ENCODE measurements at regions not wholly inside any gene's neighbourhood (a gene's known extent, or its start where the extent isn't known, plus 50 kb on each side); places are given as distances from the start of the nearest gene placed in this dataset.
A peak's percentile ranks its signal among the peaks of the same experiment; 100 is the strongest.
"Not testable (repeated sequence)": the region's sequence is repeated elsewhere in the genome, so short reads cannot be mapped to it uniquely, and the experiment has no call there.

DNA sequence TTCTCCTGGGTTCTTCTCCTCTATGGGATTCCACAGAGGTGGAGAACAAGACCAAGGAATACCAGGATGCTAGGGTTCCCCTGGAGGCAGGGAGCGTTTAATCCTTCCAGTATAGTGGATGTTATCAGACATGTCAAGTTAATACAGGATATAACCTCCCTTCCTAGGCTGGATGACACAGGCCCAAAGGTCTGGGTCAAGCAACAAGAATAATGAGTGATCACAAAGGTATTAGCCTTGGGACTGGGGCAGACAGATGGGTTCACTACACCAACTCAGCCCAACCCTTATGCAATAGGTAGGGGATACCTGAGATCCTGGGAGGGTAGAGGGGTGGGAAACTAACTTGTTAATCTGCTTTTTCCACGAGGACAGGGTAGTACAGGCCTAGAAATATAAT, 690.3 kb downstream of the HTR1B start:
- DNase-seq (ENCODE audit: low spot score), result no peak

DNA sequence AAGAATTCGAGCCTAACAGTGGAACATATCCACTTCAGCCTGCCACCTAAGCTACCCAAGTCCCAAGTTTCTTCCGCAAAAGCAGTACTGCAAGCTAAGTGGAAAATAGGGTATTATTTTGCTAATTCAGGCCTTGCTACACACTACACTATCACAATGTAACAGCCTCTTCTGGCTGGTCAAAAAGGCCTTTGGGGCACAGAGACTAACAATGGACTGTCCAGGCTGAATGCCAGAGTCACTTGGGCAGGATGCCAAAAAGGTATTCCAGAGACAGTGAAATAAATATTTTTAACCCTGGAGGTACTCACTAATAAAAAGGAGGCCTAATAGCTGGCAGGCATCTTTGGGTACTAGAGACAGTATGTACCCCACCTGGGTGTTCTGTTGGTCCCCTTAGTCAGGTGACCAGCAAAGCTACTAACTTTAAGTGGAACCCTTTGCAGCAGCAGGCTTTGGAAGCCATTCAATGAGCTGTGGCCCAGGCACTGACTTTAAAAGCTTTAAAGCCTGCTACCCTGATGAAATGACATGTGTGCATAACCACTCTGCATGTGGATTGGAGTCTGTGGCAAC, 692.1 kb downstream of the HTR1B start:
- no peak for DNase-seq (ENCODE audit: low spot score)

DNA sequence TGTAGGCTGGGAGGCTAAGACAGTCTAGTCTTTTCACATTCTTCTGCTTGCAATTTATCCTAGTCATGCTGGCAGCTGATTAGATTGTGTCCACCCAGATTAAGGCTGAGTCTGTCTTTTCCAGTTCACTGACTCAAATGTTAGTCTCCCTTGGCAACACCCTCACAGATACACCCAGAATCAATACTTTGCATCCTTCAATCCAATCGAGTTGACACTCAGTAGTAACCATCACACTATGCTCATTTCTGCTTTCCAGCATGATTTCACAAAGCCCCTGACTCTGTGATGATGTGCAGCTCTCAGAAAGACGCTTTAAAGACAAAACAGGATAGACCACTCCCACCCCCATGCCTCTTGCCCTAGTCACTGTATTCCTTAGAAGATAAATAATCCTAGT, 693.0 kb downstream of the HTR1B start:
- DNase-seq (ENCODE audit: low spot score), result no peak

DNA sequence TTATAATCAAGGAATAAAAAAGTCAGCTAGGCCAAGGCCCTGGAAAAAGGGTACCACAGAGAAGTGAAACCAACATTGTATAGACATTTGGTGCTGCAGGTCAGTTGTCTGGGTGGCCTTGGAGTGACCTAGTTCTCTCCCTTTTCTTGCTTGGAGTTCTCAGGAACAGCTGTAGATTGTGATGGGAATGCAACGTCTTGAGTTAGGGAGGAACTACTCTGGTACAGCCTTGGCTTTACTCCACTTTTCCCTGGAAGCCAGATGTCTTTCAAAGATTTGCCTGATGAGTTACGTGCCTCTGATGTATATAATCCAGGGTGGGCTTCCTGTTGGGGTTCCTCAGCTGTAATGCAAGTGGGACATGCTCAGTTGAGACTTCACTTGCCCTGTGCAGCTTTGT, 694.7 kb downstream of the HTR1B start:
- no peak for DNase-seq (ENCODE audit: low spot score)

DNA sequence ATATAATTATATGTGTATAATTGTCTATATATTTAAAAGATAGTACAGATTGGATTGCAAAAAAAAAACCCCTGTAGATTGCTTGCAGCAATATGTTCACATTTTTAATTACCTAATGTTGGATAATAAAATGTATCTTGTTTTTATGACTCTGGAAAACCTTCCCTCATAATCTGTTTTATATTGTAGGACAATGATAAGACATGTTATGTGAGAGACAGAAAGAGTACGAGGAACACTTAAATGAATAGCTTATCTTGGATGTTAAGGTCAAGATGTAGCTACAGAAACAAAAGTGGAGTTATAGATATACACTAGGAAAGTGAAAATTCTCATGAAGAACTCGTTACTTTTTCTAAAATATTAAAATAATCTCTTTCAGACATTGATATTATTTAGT, 691.6 kb upstream of the IMPG1 start:
- no peak for DNase-seq (ENCODE audit: low spot score)

DNA sequence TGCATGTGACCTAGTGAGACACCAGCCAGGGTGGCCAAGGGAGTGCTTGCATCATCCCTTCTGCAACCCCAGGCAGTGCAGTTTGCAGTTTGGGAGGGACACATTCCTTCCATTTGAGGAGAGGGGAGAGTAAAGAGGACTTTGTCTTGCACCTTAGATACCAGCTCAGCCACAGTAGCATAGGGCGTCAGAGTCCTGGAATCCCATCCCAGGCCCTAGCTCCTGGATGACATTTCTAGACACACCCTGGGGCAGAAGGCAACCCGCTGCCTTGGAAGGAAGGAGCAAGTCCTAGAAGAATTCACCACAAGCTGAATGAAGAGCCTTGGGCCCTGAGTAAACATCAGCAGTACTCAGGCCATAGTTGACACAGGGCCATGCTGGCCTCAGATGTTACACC, 680.4 kb upstream of the IMPG1 start:
- DNase-seq (ENCODE audit: low spot score), result no peak

DNA sequence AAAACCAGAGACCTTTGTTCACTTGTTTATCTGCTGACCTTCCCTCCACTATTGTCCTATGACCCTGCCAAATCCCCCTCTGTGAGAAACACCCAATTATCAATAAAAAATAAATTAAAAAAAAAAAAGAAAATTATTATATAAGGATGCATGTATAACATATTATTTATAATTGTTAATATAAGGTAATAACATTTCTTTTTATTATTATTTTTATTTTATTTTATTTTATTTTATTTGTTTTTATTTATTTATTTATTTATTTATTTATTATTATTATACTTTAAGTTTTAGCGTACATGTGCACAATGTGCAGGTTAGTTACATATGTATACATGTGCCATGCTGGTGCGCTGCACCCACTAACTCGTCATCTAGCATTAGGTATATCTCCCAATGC, 672.9 kb upstream of the IMPG1 start:
- DNase-seq (ENCODE audit: low spot score), result not testable (repeated sequence)

DNA sequence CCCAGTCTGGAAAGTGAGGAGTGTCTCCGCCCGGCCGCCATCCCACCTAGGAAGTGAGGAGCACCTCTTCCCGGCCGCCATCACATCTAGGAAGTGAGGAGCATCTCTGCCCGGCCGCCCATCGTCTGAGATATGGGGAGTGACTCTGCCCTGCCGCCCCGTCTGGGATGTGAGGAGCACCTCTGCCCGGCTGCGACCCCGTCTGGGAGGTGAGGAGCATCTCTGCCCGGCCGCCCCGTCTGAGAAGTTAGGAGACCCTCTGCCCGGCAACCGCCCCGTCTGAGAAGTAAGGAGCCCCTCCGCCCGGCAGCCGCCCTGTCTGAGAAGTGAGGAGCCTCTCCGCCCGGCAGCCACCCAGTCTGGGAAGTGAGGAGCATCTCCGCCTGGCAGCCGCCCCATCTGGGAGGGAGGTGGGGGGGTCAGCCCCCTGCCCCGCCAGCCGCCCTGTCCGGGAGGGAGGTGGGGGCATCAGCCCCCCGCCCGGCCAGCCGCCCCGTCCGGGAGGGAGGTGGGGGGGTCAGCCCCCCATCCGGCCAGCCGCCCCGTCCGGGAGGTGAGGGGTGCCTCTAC, 671.8 kb upstream of the IMPG1 start:
- DNase-seq (ENCODE audit: low spot score), result not testable (repeated sequence)

DNA sequence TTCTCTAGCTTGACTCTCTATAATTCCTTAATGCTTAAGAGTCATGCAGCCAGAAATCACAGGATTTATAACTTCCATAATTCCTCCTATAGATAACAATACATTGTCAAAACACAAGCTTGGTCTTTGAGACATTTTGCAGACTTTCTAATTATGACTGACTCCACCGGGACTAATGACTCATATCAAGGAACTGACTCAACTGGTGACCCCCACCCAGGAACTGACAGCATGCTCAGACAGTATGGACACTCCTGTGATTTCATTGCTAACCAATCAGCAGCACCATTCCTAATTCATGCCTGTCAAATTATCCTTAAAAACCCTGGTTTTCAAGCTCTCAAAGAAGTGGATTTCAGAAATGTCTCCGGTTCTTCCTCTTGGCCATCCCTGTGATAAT, 670.5 kb upstream of the IMPG1 start:
- no peak for DNase-seq (ENCODE audit: low spot score)

DNA sequence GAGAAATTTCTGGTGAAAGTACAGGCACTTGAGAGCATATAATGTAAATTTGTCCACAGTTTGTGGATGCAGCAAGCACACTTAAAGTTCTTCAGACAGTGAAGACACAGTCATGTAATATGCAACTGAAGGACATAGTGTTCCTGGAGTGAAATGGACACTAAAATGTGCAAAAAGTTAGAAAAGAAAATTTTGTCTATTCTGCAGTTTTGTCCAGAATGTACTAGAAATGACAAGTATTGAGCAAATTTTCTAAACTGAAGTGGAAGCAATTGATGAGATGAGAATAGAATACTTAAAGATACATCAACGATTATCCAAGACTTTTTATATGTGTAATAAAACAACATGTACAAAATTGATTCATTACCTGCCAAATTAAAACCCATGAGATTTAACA, 647.0 kb upstream of the IMPG1 start:
- no peak for DNase-seq (ENCODE audit: low spot score)

DNA sequence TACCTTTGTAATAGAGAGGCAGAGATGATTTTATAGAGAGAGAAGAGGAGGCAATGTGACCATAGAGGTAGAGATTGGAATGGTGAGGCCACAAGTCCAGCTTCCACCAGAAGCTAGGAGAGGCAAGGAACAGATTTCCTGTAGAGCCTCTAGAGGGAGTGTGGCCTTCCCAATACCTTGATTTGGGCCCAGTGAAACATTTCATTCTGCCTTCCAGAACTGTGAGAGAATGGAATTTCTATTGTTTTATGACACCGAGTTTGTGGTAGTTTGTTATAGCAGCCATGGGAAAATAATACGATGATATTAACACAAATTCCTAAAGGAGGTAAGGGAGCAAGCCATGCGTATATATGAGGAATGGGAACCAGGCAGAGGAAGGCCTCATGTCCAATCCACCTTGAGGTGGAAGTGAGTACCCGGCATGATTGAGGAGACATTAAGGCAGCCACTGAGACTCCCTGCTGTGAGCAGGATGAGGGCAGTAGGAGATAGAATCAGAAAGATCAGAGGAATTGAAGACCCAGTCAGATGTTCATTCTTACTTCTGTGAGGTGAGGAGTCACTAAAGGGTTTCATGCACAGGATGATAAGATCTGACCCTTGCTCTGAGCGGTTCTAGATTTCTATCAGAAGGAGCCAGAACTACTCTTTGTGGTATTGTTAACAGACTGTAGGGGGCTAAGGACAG, 636.3 kb upstream of the IMPG1 start:
- no peak for DNase-seq (ENCODE audit: low spot score)

DNA sequence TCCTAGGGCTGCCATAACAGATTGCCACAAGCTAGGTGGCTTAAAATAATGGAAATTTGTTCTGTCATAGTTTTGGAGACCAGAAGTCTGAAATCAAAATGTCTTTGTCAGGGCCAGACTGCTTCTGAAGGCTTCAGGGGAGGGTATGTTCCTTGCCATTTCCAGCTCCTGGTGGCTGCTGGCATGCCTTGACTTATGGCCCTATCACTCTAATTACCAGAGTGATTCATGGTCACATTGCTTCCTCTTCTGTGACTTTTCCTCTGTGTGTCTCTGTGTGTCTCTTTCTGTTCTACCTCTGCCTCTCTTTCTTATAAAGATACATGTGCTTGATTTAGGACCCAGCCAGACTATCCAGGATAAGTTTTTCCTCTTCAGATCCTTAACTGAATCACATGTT, 635.2 kb upstream of the IMPG1 start:
- DNase-seq (ENCODE audit: low spot score), result no peak

DNA sequence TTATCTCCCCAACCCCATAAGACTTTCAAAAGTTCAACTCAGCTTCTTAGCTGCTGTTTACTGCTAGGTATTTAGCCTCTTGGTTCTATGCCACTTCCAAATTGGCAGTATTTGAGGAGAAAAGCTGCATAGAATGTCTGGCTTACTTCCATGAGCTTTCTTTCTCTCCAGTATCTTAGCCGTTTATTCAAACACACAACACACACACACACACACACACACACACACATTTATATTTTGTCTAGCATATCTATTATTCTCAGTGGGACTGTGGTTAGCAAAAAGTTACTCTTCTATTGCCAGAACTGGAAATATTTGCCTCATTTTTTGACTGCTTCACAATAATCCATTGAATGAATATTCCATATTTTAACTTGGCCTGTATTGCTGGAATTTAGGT, 634.2 kb upstream of the IMPG1 start:
- DNase-seq (ENCODE audit: low spot score), result no peak

DNA sequence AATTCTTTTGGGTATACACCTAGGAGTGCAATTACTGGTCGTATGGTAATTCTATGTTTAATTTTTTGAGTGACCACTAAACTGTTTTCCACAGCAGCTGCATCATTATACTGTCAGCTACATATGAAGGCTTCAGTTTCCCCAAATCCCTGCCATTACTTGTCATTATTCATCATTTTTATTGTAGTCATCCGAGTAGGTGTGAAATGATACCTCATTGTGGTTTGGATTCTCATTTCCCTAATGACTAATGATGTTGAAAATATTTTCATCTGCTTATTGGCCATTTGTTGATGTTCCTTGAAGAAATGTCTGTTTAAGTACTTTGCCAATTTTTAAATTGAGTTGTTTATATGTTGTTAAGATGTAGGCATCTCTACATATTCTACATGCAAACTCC, 633.6 kb upstream of the IMPG1 start:
- no peak for DNase-seq (ENCODE audit: low spot score)

DNA sequence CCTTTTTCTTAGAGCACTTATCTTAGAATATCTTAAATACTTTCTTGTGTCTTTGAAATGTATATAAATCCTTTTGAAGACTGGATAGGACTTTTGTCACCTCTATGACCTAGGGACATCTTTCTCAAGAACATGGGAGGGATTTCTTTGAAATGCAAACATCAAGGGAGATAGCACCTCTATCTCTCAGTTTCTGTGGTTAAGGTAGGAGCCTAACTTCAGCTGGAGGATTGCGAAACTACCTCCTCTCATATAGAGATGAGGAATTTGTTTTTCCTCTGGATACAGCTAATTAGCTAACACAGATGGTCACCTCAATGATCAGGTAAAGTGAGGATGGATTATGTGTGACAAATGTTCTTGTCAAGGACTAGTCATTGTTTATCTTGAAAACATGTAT, 631.3 kb upstream of the IMPG1 start:
- DNase-seq (ENCODE audit: low spot score), result no peak

DNA sequence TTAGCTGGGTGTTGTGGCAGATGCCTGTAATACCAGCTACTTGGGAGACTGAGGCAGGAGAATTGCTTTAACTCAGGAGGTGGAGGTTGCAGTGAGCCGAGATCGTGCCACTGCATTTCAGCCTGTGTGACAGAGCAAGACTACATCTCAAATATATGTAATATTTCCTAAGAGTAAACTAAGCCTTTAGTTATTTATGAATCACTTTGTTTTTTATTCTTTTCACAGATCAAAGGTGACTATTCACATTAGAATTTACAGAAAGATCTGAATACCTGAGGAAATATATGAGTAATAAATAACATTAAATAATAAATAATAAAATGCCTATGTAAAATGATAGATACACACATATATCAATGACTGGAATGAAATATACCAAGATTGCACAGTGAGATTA, 630.8 kb upstream of the IMPG1 start:
- no peak for DNase-seq (ENCODE audit: low spot score)

DNA sequence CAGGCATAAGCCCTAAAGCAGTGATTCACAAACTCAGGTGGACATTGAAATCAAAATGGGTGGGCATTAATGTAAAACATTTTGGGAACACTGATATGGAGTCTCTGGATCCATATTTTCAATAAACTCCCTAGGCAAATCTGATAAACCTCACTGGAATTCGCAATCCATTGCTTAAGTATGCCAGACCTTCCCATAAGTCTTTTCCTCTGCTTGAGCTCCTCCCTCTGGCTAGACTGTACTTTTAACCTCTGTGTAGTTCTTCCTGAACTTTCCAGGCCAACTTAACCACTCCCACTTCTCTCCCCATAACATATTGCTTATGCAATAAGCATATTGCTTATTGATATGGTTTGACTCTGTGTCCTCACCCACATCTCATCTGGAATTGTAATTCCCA, 629.7 kb upstream of the IMPG1 start:
- no peak for DNase-seq (ENCODE audit: low spot score)

DNA sequence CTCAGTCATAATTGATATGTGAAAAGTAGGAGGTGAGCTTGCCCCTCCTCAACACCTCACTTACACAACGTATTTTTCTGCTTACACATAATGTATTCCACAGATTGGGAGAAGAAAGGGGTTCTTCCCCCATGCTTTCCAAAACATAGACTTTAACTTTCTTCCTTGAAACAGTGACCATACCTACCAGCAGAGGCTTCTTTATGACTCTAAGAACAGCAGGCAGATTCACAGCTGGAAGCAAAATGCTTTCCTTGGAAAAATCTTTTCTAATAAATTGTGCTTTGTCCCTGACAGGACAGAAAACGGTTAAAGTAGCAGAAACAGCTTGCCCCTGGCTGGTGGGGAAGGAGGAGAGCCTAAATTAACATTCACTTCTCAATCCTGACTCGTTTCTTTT, 629.1 kb upstream of the IMPG1 start:
- DNase-seq (ENCODE audit: low spot score), result no peak

DNA sequence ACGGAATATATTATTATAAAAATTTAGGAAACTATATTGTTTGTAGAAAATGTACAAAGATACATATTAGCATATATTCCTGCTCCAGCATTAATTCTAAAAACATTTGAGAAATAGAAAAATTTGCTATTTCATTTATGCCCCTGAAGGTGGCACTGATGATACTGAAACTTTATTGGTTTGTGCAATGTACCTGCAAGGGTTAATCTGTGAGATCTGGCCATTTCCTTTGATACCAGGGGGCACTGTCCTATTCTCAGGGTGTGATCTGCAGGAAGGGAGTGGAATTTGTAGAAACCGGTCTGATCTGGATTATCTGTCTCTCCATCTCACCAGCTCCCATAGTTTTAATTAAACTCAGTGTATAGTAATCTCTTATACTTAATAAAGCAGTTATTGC, 625.1 kb upstream of the IMPG1 start:
- no peak for DNase-seq (ENCODE audit: low spot score)

DNA sequence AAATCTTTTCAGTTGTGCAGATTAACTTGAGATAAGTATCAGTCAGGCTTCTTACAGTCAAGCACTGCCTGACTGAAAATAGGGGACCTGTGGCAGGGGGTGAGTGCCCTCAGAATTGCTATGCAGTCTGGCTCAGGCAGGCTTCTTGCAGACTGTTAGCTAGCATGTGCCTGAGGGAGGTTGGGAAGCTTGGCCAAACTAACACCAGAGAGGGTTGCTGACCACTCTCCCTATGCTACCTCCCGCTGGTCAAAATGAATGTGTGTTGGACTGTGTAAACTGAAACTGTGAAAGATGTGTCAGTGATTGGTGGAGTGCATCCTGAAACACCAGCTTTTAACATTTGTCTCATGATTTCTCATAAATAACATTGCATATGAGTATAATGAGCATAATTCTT, 622.3 kb upstream of the IMPG1 start:
- no peak for DNase-seq (ENCODE audit: low spot score)

DNA sequence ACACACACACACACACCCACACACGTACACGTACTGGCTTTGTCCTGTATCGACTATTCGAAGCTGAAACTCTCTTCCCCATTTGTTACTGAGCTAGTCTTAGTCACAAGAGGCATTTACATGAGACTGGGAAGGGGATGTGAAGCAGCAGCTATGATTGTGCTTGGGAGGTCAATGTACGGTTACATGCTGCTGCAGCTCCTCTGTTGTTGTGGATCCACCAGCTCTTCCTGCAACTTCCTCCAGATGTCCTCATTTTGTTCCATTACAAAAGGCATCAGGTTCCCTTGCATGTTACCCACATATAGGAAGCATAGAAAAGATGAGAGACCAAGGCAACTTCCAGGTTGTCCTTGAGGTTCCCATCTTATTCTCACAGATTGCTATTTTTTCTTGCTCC, 612.4 kb upstream of the IMPG1 start:
- DNase-seq (ENCODE audit: low spot score), result no peak

DNA sequence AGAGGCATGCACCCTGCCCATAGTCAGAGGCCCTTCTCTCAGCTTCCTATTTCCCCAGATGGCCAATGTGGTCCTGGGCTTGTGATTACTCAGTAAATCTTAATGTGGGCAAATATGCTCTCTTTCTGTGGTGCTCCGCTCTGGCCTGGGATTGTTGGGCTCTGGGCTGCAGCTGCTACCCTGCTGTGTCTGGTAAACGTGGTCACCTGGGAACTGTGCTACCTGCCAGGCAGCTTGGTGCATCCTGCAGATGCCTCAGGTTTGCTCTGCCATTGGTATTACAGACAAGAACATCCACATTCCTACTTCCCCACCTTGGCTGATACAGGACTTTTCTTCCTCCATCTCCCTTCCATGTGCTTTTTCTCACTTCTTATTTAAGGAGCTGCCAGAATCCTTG, 611.5 kb upstream of the IMPG1 start:
- no peak for DNase-seq (ENCODE audit: low spot score)

DNA sequence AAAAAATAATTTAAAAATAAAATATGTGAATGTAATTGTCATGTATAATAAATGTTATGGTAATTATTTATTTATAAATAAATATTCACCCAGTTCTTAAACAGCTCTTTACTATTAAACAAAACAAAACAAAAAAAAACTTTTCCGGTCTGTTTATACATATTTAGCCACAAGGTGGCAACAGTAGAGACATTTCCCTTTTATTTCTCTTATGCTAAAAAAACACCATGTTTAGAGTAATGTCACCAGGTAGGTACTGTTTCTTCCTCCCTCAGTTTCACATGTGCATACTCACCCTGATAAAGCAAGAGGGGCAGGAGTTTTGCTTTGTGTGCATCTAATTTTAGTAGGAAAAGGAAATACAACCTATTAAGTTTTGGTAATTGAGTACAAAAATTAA, 610.4 kb upstream of the IMPG1 start:
- DNase-seq (ENCODE audit: low spot score), result peak; percentile 23

DNA sequence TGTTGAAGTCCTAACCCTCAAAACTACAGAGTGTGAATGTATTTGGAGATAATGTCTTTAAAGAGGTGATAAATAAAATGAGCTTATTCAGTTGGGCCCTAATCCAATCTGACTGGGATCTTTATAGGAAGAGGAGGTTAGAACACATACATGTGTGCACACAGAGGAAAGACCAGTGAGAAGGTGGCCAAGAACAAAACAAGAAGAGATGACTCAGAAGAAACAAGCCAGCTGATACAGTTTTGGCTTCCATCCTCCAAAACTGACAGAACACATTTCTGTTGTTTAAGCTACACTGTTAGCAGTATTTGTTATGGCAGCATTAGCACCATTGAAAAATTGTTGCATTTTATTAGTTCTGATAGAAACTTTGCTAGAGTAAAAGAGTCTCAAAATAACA, 609.3 kb upstream of the IMPG1 start:
- no peak for DNase-seq (ENCODE audit: low spot score)
